PC-9 (cell line): ENCODE measurements at regions not wholly inside any gene's neighbourhood (a gene's known extent, or its start where the extent isn't known, plus 50 kb on each side); places are given as distances from the start of the nearest gene placed in this dataset.

ENCODE experiments used
- CTCF ChIP-seq: fragments of 200-600 bp; sonication (generic); conservative IDR thresholded peaks from 2 replicates; pipeline ENCODE4 v1.6.1; 2017; ENCODE audit warnings: mixed run types, antibody characterized with exemption, mild to moderate bottlenecking, moderate library complexity
- EZH2 ChIP-seq: fragments of 200-600 bp; sonication (generic); IDR thresholded peaks from 2 replicates; pipeline ENCODE4 v1.8.0; 2017; ENCODE audit warnings: antibody characterized with exemption, low read depth

- no peak for TF ChIP-seq CTCF
- no peak for TF ChIP-seq EZH2
These were observed 215.9 kb upstream of the RBFOX1 start for GRCh38 chr16:7116734-7117133.
